ENCODE measurements at regions not wholly inside any gene's neighbourhood (a gene's known extent, or its start where the extent isn't known, plus 50 kb on each side); places are given as distances from the start of the nearest gene placed in this dataset.
A peak's percentile ranks its signal among the peaks of the same experiment; 100 is the strongest.

- DNase-seq (ENCODE audit: low read depth in 2 of 2): no peak
Observed at GRCh38 chr5:74918232-74918669, 52.1 kb upstream of the FAM169A start.

- DNase-seq (ENCODE audit: low read depth in 2 of 2): peak; percentile 14 to 30
Observed at GRCh38 chr5:74916831-74917710, 50.9 kb upstream of the FAM169A start.

Measured in lung microvascular endothelial cell (primary cell).